Natural killer cell (primary cell): ENCODE measurements at regions not wholly inside any gene's neighbourhood (a gene's known extent, or its start where the extent isn't known, plus 50 kb on each side); places are given as distances from the start of the nearest gene placed in this dataset.

Experiments used
- ATAC-seq, 3 donors: fragments of 150-1000 bp in 2 of 3; fragments of 200-7000 bp in 1 of 3; cut with Tn5 transposase; 1 replicate in 1 of 3; 2 replicates in 2 of 3; pipeline ENCODE4 v1.10.0; 2021; ENCODE audit warnings: mild to moderate bottlenecking in 2 of 3, moderate library complexity in 2 of 3
- DNase-seq, 2 donors: peaks; one replicate each; pipeline versions ENCODE4 v3.0.0 to v3.0.0-alpha.2; 2013 to 2021; ENCODE audit warnings: mixed read lengths in 1 of 2
- H3K27ac ChIP-seq: one replicate; pipeline ENCODE4 v1.5.1; 2013; ENCODE audit warnings: mild to moderate bottlenecking, low read length
- H3K27me3 ChIP-seq: one replicate; pipeline ENCODE4 v1.6.1; 2013; ENCODE audit warnings: low read length; ENCODE audit not compliant: control insufficient read depth, insufficient read depth
- H3K36me3 ChIP-seq: one replicate; pipeline ENCODE4 v1.6.1; 2013; ENCODE audit warnings: low read length; ENCODE audit not compliant: control insufficient read depth, insufficient read depth
- H3K4me1 ChIP-seq: one replicate; pipeline ENCODE4 v1.6.1; 2013; ENCODE audit warnings: low read length; ENCODE audit not compliant: control insufficient read depth, insufficient read depth
- H3K4me3 ChIP-seq: one replicate; pipeline ENCODE4 v1.5.1; 2013; ENCODE audit warnings: low read length
- H3K9me3 ChIP-seq: one replicate; pipeline ENCODE4 v1.6.1; 2013; ENCODE audit warnings: low read length; ENCODE audit not compliant: control insufficient read depth, insufficient read depth
- H3K27ac Mint-ChIP-seq, 2 donors: one replicate each; pipeline ENCODE4 v1.8.0; 2022; ENCODE audit warnings: mild to moderate bottlenecking in 2 of 2, mixed read lengths in 2 of 2, moderate library complexity in 1 of 2
- H3K27me3 Mint-ChIP-seq, 2 donors: one replicate each; pipeline ENCODE4 v1.8.0; 2022; ENCODE audit warnings: low read depth in 2 of 2, mixed read lengths in 2 of 2
- H3K36me3 Mint-ChIP-seq: one replicate; pipeline ENCODE4 v1.8.0; 2022; ENCODE audit warnings: mixed read lengths
- H3K4me1 Mint-ChIP-seq, 2 donors: one replicate each; pipeline ENCODE4 v1.8.0; 2022; ENCODE audit warnings: mixed read lengths in 2 of 2
- H3K4me3 Mint-ChIP-seq: one replicate; pipeline ENCODE4 v1.8.0; 2022; ENCODE audit warnings: mild to moderate bottlenecking, moderate library complexity, mixed read lengths
- H3K9me3 Mint-ChIP-seq, 2 donors: one replicate each; pipeline ENCODE4 v1.8.0; 2022; ENCODE audit warnings: mixed read lengths in 2 of 2
- CTCF ChIP-seq: fragments of 200-600 bp; IDR thresholded peaks from one replicate; pipeline ENCODE4 v1.8.0; 2022; ENCODE audit warnings: antibody characterized with exemption
- WGBS: methylation state at CpG from one replicate; pipeline ENCODE4 v1.1.7; 2013; ENCODE audit warnings: missing lambda C conversion rate; ENCODE audit not compliant: insufficient coverage; 5-methylcytosine and 5-hydroxymethylcytosine counted together
- intact Hi-C: fragments of 100-400 bp; cut with micrococcal nuclease; formaldehyde crosslinking; loops from one replicate; pipeline ENCODE4 v1.14.2; 2022

- Histone ChIP-seq H3K4me1 (no peaks in the 10 kb centered on the region), H3K27ac (no peak overlapping the region), H3K27me3 (no peaks in the 10 kb centered on the region), H3K36me3 (no peaks in the 10 kb centered on the region), H3K4me3 (no peak overlapping the region), H3K9me3 (no peaks in the 10 kb centered on the region)
- Mint-ChIP-seq H3K27me3 (no peaks in the 10 kb centered on the region), H3K27ac (no peak overlapping the region), H3K4me3 (no peak overlapping the region), H3K4me1 (peaks cover 3% of the 10 kb centered on the region in 2 donors), H3K9me3 (no peaks in the 10 kb centered on the region), H3K36me3 (no peaks in the 10 kb centered on the region)
- WGBS = 88% methylated on average over 22 of the region's 22 CpGs
- intact Hi-C loops = no loop called here
- no peak for TF ChIP-seq CTCF
- peak in 1 of 3 donors; percentile 8 for ATAC-seq
- DNase-seq = no peak
These were observed 61.7 kb upstream of the PSD2 start for GRCh38 chr5:139733698-139734538.

GRCh38 chr5:139734539-139734916, 61.1 kb upstream of the PSD2 start:
- WGBS = 92% methylated on average over 1 of the region's 3 CpGs
- no peaks in the 10 kb centered on the region for H3K9me3 ChIP-seq

GRCh38 chr5:139738193-139739149, 57.1 kb upstream of the PSD2 start:
- no peaks in the 10 kb centered on the region for H3K9me3 Mint-ChIP-seq
- Histone ChIP-seq H3K4me3 (no peak overlapping the region), H3K27ac (no peak overlapping the region), H3K36me3 (no peaks in the 10 kb centered on the region), H3K27me3 (no peaks in the 10 kb centered on the region), H3K9me3 (no peaks in the 10 kb centered on the region), H3K4me1 (peaks cover 11% of the 10 kb centered on the region)
- no peak for ATAC-seq
- no peak for TF ChIP-seq CTCF
- H3K4me3 Mint-ChIP-seq = no peak overlapping the region
- no peak for DNase-seq
- no peaks in the 10 kb centered on the region for H3K27me3 Mint-ChIP-seq
- WGBS = 95% methylated on average over 15 of the region's 15 CpGs
- H3K4me1 Mint-ChIP-seq = peaks cover 5 to 31% of the 10 kb centered on the region in 2 donors
- no peaks in the 10 kb centered on the region for H3K36me3 Mint-ChIP-seq
- intact Hi-C loops = no loop called here
- H3K27ac Mint-ChIP-seq = no peak overlapping the region

More at GRCh38 chr5:139734539-139734916, 61.1 kb upstream of the PSD2 start:
- no peak overlapping the region for H3K27ac ChIP-seq
- Mint-ChIP-seq H3K4me1 (peaks cover 5 to 7% of the 10 kb centered on the region in 2 donors), H3K36me3 (no peaks in the 10 kb centered on the region), H3K9me3 (no peaks in the 10 kb centered on the region), H3K27me3 (no peaks in the 10 kb centered on the region), H3K4me3 (no peak overlapping the region), H3K27ac (no peak overlapping the region)
- DNase-seq = no peak
- TF ChIP-seq CTCF = no peak
- intact Hi-C loops = no loop called here
- no peaks in the 10 kb centered on the region for H3K36me3 ChIP-seq
- no peaks in the 10 kb centered on the region for H3K27me3 ChIP-seq
- no peaks in the 10 kb centered on the region for H3K4me1 ChIP-seq
- no peak overlapping the region for H3K4me3 ChIP-seq
- peak in 1 of 3 donors; percentile 18 for ATAC-seq
